H1 (cell line): ENCODE measurements at regions not wholly inside any gene's neighbourhood (a gene's known extent, or its start where the extent isn't known, plus 50 kb on each side); places are given as distances from the start of the nearest gene placed in this dataset.
"Not testable (repeated sequence)": the region's sequence is repeated elsewhere in the genome, so short reads cannot be mapped to it uniquely, and the experiment has no call there.

Source experiments
- CTCF ChIA-PET: fragments of 300-600 bp; sonication (Branson Sonifier 250); formaldehyde crosslinking; loops from one replicate; lab custom pipeline; 2021; ENCODE audit not compliant: partially characterized antibody; lab: Charles Lee
- POLR2A ChIA-PET: fragments of 300-600 bp; sonication (Branson Sonifier 250); formaldehyde crosslinking; loops from one replicate; lab custom pipeline; 2021; ENCODE audit warnings: inconsistent platforms; ENCODE audit not compliant: partially characterized antibody; lab: Charles Lee
- DNase-seq, 2 experiments: peaks; one replicate each; pipeline versions ENCODE4 v3.0.0 to v3.0.0-alpha.2; 2010 to 2022; ENCODE audit warnings: low spot score in 2 of 2, low read depth in 1 of 2, mixed read lengths in 1 of 2
- FAIRE-seq: peaks from 2 replicates; lab custom pipeline; 2011; peaks lifted over from hg19 to GRCh38; lab: Jason Lieb, UNC
- H2AFZ ChIP-seq: 2 replicates; pipeline ENCODE4 v1.8.1; 2012; ENCODE audit warnings: low read length, inconsistent platforms
- H2AK5ac ChIP-seq: 2 replicates; pipeline ENCODE4 v1.6.1; 2013; ENCODE audit warnings: low read depth, low read length
- H2BK120ac ChIP-seq: replicated peaks from 2 replicates; pipeline ENCODE3; 2013; ENCODE audit warnings: low read depth, low read length, inconsistent platforms
- H2BK12ac ChIP-seq: 2 replicates; pipeline ENCODE4 v1.6.1; 2013; ENCODE audit warnings: low read depth, low read length
- H2BK15ac ChIP-seq: 2 replicates; pipeline ENCODE4 v1.6.1; 2013; ENCODE audit warnings: low read length
- H2BK20ac ChIP-seq: 2 replicates; pipeline ENCODE4 v1.6.1; 2013; ENCODE audit warnings: low read length
- H2BK5ac ChIP-seq: 2 replicates; pipeline ENCODE4 v1.6.1; 2013; ENCODE audit warnings: low read depth, low read length
- H3K14ac ChIP-seq: 2 replicates; pipeline ENCODE4 v1.6.1; 2013; ENCODE audit warnings: inconsistent platforms; ENCODE audit not compliant: insufficient read length
- H3K18ac ChIP-seq: 2 replicates; pipeline ENCODE4 v1.6.1; 2013; ENCODE audit warnings: low read length; ENCODE audit errors: extremely low read depth
- H3K23ac ChIP-seq: 2 replicates; pipeline ENCODE4 v1.6.1; 2013; ENCODE audit warnings: inconsistent platforms; ENCODE audit not compliant: insufficient read length
- H3K23me2 ChIP-seq: 2 replicates; pipeline ENCODE4 v1.6.1; 2013; ENCODE audit warnings: low read depth, low read length
- H3K27ac ChIP-seq: 2 replicates; pipeline ENCODE4 v1.6.1; 2011; ENCODE audit warnings: low read depth, low read length, inconsistent platforms
- H3K27me3 ChIP-seq, 4 experiments: replicated peaks in 1 of 4; 1 replicate in 1 of 4; 2 replicates in 3 of 4; pipeline versions ENCODE4 v1.6.1 to v1.8.1; 2011 to 2013; ENCODE audit warnings: low read length in 3 of 4, mild to moderate bottlenecking in 3 of 4, inconsistent platforms in 2 of 4, mixed read lengths in 2 of 4, moderate library complexity in 1 of 4; ENCODE audit not compliant: control insufficient read depth in 3 of 4, insufficient read depth in 3 of 4; ENCODE audit errors: extremely low read depth in 1 of 4
- H3K36me3 ChIP-seq, 4 experiments: 2 replicates each; pipeline versions ENCODE4 v1.6.1 to v1.8.1; 2011 to 2013; ENCODE audit warnings: mild to moderate bottlenecking in 4 of 4, low read length in 3 of 4, moderate library complexity in 2 of 4, control low read depth in 1 of 4, inconsistent platforms in 1 of 4; ENCODE audit not compliant: insufficient read depth in 4 of 4, control insufficient read depth in 2 of 4
- H3K4ac ChIP-seq: replicated peaks from 2 replicates; pipeline ENCODE3; 2013; ENCODE audit warnings: low read length, low read depth, mixed read lengths, inconsistent platforms; ENCODE audit not compliant: insufficient read length
- H3K4me1 ChIP-seq, 4 experiments: replicated peaks in 1 of 4; 1 replicate in 1 of 4; 2 replicates in 3 of 4; pipeline versions ENCODE4 v1.6.1 to v1.8.1; 2011 to 2013; ENCODE audit warnings: low read length in 3 of 4, inconsistent platforms in 2 of 4, mixed read lengths in 1 of 4; ENCODE audit not compliant: insufficient read depth in 4 of 4, control insufficient read depth in 3 of 4
- H3K4me2 ChIP-seq, 2 experiments: 2 replicates each; pipeline versions ENCODE4 v1.6.1 to v1.8.1; 2011 to 2013; ENCODE audit warnings: low read depth in 2 of 2, low read length in 2 of 2, control low read depth in 1 of 2, inconsistent platforms in 1 of 2, mild to moderate bottlenecking in 1 of 2; ENCODE audit not compliant: insufficient read depth in 1 of 2
- H3K4me3 ChIP-seq, 4 experiments: fragments of 200-600, 300-600 bp in 1 of 4; sonication (generic), shearing (Covaris generic), sonication (Bioruptor Twin) in 1 of 4; 2 replicates each; pipeline versions ENCODE4 v1.5.1 to v1.8.1; 2011 to 2016; ENCODE audit warnings: low read length in 4 of 4, low read depth in 3 of 4, control low read depth in 2 of 4, inconsistent platforms in 2 of 4, mild to moderate bottlenecking in 2 of 4, mixed read lengths in 1 of 4, moderate library complexity in 1 of 4; ENCODE audit not compliant: insufficient read depth in 2 of 4; ENCODE audit errors: extremely low read depth in 1 of 4
- H3K56ac ChIP-seq: replicated peaks from 2 replicates; pipeline ENCODE3; 2013; ENCODE audit warnings: low read depth, mild to moderate bottlenecking, mixed read lengths, low read length, inconsistent platforms; ENCODE audit not compliant: insufficient read length
- H3K79me1 ChIP-seq: 2 replicates; pipeline ENCODE4 v1.6.1; 2013; ENCODE audit warnings: low read depth, low read length, control low read depth
- H3K79me2 ChIP-seq, 2 experiments: 2 replicates each; pipeline versions ENCODE4 v1.6.1 to v1.8.1; 2012 to 2013; ENCODE audit warnings: low read length in 2 of 2, mild to moderate bottlenecking in 2 of 2, inconsistent platforms in 1 of 2; ENCODE audit not compliant: insufficient read depth in 2 of 2, control insufficient read depth in 1 of 2
- H3K9ac ChIP-seq, 4 experiments: replicated peaks in 1 of 4; 1 replicate in 1 of 4; 2 replicates in 3 of 4; pipeline versions ENCODE4 v1.6.1 to v1.8.1; 2011 to 2013; ENCODE audit warnings: low read depth in 3 of 4, low read length in 3 of 4, control low read depth in 2 of 4, mild to moderate bottlenecking in 2 of 4, moderate library complexity in 2 of 4, inconsistent platforms in 1 of 4; ENCODE audit errors: extremely low read depth in 1 of 4
- H3K9me3 ChIP-seq, 2 experiments: 2 replicates each; pipeline versions ENCODE4 v1.6.1 to v1.8.1; 2012 to 2013; ENCODE audit warnings: mild to moderate bottlenecking in 2 of 2, moderate library complexity in 2 of 2, control low read depth in 1 of 2, inconsistent platforms in 1 of 2, low read depth in 1 of 2, low read length in 1 of 2, mixed read lengths in 1 of 2; ENCODE audit not compliant: insufficient read depth in 2 of 2
- H4K20me1 ChIP-seq, 2 experiments: replicated peaks in 1 of 2; 2 replicates each; pipeline versions ENCODE3 to v1.8.1; 2011 to 2013; ENCODE audit warnings: inconsistent platforms in 2 of 2, low read length in 2 of 2, mild to moderate bottlenecking in 1 of 2; ENCODE audit not compliant: insufficient read depth in 2 of 2, control insufficient read depth in 1 of 2
- H4K5ac ChIP-seq: 2 replicates; pipeline ENCODE4 v1.6.1; 2013; ENCODE audit warnings: low read length, low read depth, mixed read lengths, inconsistent platforms; ENCODE audit not compliant: insufficient read length
- H4K8ac ChIP-seq: 2 replicates; pipeline ENCODE4 v1.8.0; 2013; ENCODE audit warnings: mild to moderate bottlenecking, moderate library complexity, low read length, inconsistent platforms; ENCODE audit not compliant: insufficient read depth; ENCODE audit errors: extremely low read depth
- H4K91ac ChIP-seq: replicated peaks from 2 replicates; pipeline ENCODE3; 2013; ENCODE audit warnings: low read length, mixed read lengths, inconsistent platforms; ENCODE audit not compliant: insufficient read length
- WGBS, 2 experiments: shearing (Covaris generic) in 1 of 2; methylation state at CpG; one replicate each; pipeline versions ENCODE4 v1.1.6 to v1.1.7; 2013 to 2015; ENCODE audit warnings: low lambda C conversion rate in 2 of 2, mixed read lengths in 2 of 2, inconsistent platforms in 1 of 2, low coverage in 1 of 2, missing lambda C conversion rate in 1 of 2; ENCODE audit not compliant: insufficient replicate concordance in 2 of 2, insufficient coverage in 1 of 2, insufficient read length in 1 of 2; ENCODE audit errors: extremely low coverage in 1 of 2, missing lambda C conversion rate in 1 of 2; 5-methylcytosine and 5-hydroxymethylcytosine counted together

- H3K14ac ChIP-seq, H4K91ac ChIP-seq, H2AFZ ChIP-seq, H2AK5ac ChIP-seq, H4K20me1 ChIP-seq, H3K79me1 ChIP-seq, H3K4me3 ChIP-seq, H2BK5ac ChIP-seq, H4K8ac ChIP-seq, H2BK15ac ChIP-seq, H3K9me3 ChIP-seq, H3K9ac ChIP-seq, H3K23ac ChIP-seq, DNase-seq, H3K56ac ChIP-seq, H3K18ac ChIP-seq, H3K4me2 ChIP-seq, H3K27ac ChIP-seq, H3K4me1 ChIP-seq, H4K5ac ChIP-seq, FAIRE-seq, H2BK12ac ChIP-seq, H2BK20ac ChIP-seq, H3K4ac ChIP-seq, H3K79me2 ChIP-seq, H3K23me2 ChIP-seq, H3K27me3 ChIP-seq, H2BK120ac ChIP-seq, H3K36me3 ChIP-seq: not testable (repeated sequence)
- WGBS, 2 experiments, result 89% methylated on average over 12 of the region's 12 CpGs; no CpG with 5 or more reads in 1 of the 2 experiments
- CTCF ChIA-PET, result interaction anchor here (0.7 kb wide), 1 partner anchor 41 kb away, joined by 3 read pairs; no protein-coding TSS in a partner anchor
- POLR2A ChIA-PET, result interaction anchor here (1.2 kb wide), 1 partner anchor 10 kb away, joined by 3 read pairs; no protein-coding TSS in a partner anchor
These were observed 442.8 kb downstream of the SLITRK1 start for GRCh38 chr13:83439464-83439863.
